ENCODE measurements at regions not wholly inside any gene's neighbourhood (a gene's known extent, or its start where the extent isn't known, plus 50 kb on each side); places are given as distances from the start of the nearest gene placed in this dataset.

- no peak for TF ChIP-seq GATA3 (IDR thresholded peaks at IDR 0.05; ENCODE audit: low read depth, low read length)
- no peak for TF ChIP-seq GATA2 (IDR thresholded peaks at IDR 0.05; ENCODE audit: low read depth, low read length)
These were observed 413.7 kb downstream of the PPP3CA start for GRCh38 chr4:100933628-100934027.

GRCh38 chr4:100929758-100930157 is 411.9 kb upstream of the EMCN start:
- TF ChIP-seq GATA2 (IDR thresholded peaks at IDR 0.05; ENCODE audit: low read depth, low read length) (no peak), GATA3 (IDR thresholded peaks at IDR 0.05; ENCODE audit: low read depth, low read length) (no peak)

GRCh38 chr4:100929135-100929534 is 411.3 kb upstream of the EMCN start:
- no peak for TF ChIP-seq GATA2 (IDR thresholded peaks at IDR 0.05; ENCODE audit: low read depth, low read length)
- TF ChIP-seq GATA3 (IDR thresholded peaks at IDR 0.05; ENCODE audit: low read depth, low read length) = no peak

GRCh38 chr4:100926039-100926717 is 408.4 kb upstream of the EMCN start:
- TF ChIP-seq GATA2 (IDR thresholded peaks at IDR 0.05; ENCODE audit: low read depth, low read length) (no peak), GATA3 (IDR thresholded peaks at IDR 0.05; ENCODE audit: low read depth, low read length) (no peak)

- TF ChIP-seq GATA3 (IDR thresholded peaks at IDR 0.05; ENCODE audit: low read depth, low read length) (no peak), GATA2 (IDR thresholded peaks at IDR 0.05; ENCODE audit: low read depth, low read length) (no peak)
These were observed 395.9 kb upstream of the EMCN start for GRCh38 chr4:100913685-100914084.

GRCh38 chr4:100908540-100908939 is 390.7 kb upstream of the EMCN start:
- TF ChIP-seq GATA3 (IDR thresholded peaks at IDR 0.05; ENCODE audit: low read depth, low read length) = no peak
- no peak for TF ChIP-seq GATA2 (IDR thresholded peaks at IDR 0.05; ENCODE audit: low read depth, low read length)

- TF ChIP-seq GATA2 (IDR thresholded peaks at IDR 0.05; ENCODE audit: low read depth, low read length) (no peak), GATA3 (IDR thresholded peaks at IDR 0.05; ENCODE audit: low read depth, low read length) (no peak)
These were observed 389.9 kb upstream of the EMCN start for GRCh38 chr4:100907465-100908454.

- TF ChIP-seq GATA2 (IDR thresholded peaks at IDR 0.05; ENCODE audit: low read depth, low read length) (no peak), GATA3 (IDR thresholded peaks at IDR 0.05; ENCODE audit: low read depth, low read length) (no peak)
These were observed 389.2 kb upstream of the EMCN start for GRCh38 chr4:100906973-100907372.

GRCh38 chr4:100900134-100900533 is 382.3 kb upstream of the EMCN start:
- TF ChIP-seq GATA2 (IDR thresholded peaks at IDR 0.05; ENCODE audit: low read depth, low read length) (no peak), GATA3 (IDR thresholded peaks at IDR 0.05; ENCODE audit: low read depth, low read length) (no peak)

- TF ChIP-seq GATA3 (IDR thresholded peaks at IDR 0.05; ENCODE audit: low read depth, low read length) = no peak
- no peak for TF ChIP-seq GATA2 (IDR thresholded peaks at IDR 0.05; ENCODE audit: low read depth, low read length)
These were observed 381.0 kb upstream of the EMCN start for GRCh38 chr4:100898844-100899243.

- TF ChIP-seq GATA2 (IDR thresholded peaks at IDR 0.05; ENCODE audit: low read depth, low read length) (no peak), GATA3 (IDR thresholded peaks at IDR 0.05; ENCODE audit: low read depth, low read length) (no peak)
These were observed 377.9 kb upstream of the EMCN start for GRCh38 chr4:100895556-100896197.

GRCh38 chr4:100894339-100894870 is 376.6 kb upstream of the EMCN start:
- no peak for TF ChIP-seq GATA3 (IDR thresholded peaks at IDR 0.05; ENCODE audit: low read depth, low read length)
- no peak for TF ChIP-seq GATA2 (IDR thresholded peaks at IDR 0.05; ENCODE audit: low read depth, low read length)

GRCh38 chr4:100891808-100892207 is 374.0 kb upstream of the EMCN start:
- TF ChIP-seq GATA2 (IDR thresholded peaks at IDR 0.05; ENCODE audit: low read depth, low read length) (no peak), GATA3 (IDR thresholded peaks at IDR 0.05; ENCODE audit: low read depth, low read length) (no peak)

GRCh38 chr4:100889898-100890297 is 372.1 kb upstream of the EMCN start:
- TF ChIP-seq GATA3 (IDR thresholded peaks at IDR 0.05; ENCODE audit: low read depth, low read length) (no peak), GATA2 (IDR thresholded peaks at IDR 0.05; ENCODE audit: low read depth, low read length) (no peak)

All from SH-SY5Y (cell line).